ENCODE measurements at regions not wholly inside any gene's neighbourhood (a gene's known extent, or its start where the extent isn't known, plus 50 kb on each side); places are given as distances from the start of the nearest gene placed in this dataset.

GRCh38 chr5:89327608-89328007 is 444.6 kb upstream of the MEF2C start:
- TF ChIP-seq POLR2A (IDR thresholded peaks at IDR 0.05) (no peak), CTCF (IDR thresholded peaks at IDR 0.05) (no peak)
